Stimulated activated CD4-positive, alpha-beta T cell treated with anti-CD3 and anti-CD28 coated beads, Interleukin-4, amount 100 ng/mL, for 24 hours (primary cell): ENCODE measurements at regions not wholly inside any gene's neighbourhood (a gene's known extent, or its start where the extent isn't known, plus 50 kb on each side); places are given as distances from the start of the nearest gene placed in this dataset.
"Not testable (repeated sequence)": the region's sequence is repeated elsewhere in the genome, so short reads cannot be mapped to it uniquely, and the experiment has no call there.

Source experiments
- DNase-seq: peaks from one replicate; pipeline ENCODE4 v3.0.0-alpha.2; 2020

GRCh38 chr15:70385711-70386110 is 288.0 kb upstream of the TLE3 start:
- no peak for DNase-seq

- DNase-seq = no peak
Observed at GRCh38 chr15:70385052-70385451, 287.3 kb upstream of the TLE3 start.

GRCh38 chr15:70383856-70384255 is 286.1 kb upstream of the TLE3 start:
- no peak for DNase-seq

- DNase-seq = no peak
Observed at GRCh38 chr15:70382762-70383458, 285.2 kb upstream of the TLE3 start.

- no peak for DNase-seq
Observed at GRCh38 chr15:70382009-70382749, 284.5 kb upstream of the TLE3 start.

- DNase-seq = no peak
Observed at GRCh38 chr15:70379938-70380883, 282.5 kb upstream of the TLE3 start.

- DNase-seq = no peak
Observed at GRCh38 chr15:70379134-70379533, 281.4 kb upstream of the TLE3 start.

GRCh38 chr15:70378126-70379031 is 280.7 kb upstream of the TLE3 start:
- no peak for DNase-seq

GRCh38 chr15:70376929-70377691 is 279.4 kb upstream of the TLE3 start:
- no peak for DNase-seq

GRCh38 chr15:70376031-70376928 is 278.6 kb upstream of the TLE3 start:
- DNase-seq = no peak

- DNase-seq = no peak
Observed at GRCh38 chr15:70375586-70375985, 277.9 kb upstream of the TLE3 start.

- no peak for DNase-seq
Observed at GRCh38 chr15:70375006-70375431, 277.3 kb upstream of the TLE3 start.

GRCh38 chr15:70374096-70374495 is 276.4 kb upstream of the TLE3 start:
- DNase-seq = no peak

GRCh38 chr15:70373439-70373838 is 275.7 kb upstream of the TLE3 start:
- not testable (repeated sequence) for DNase-seq

GRCh38 chr15:70367913-70368705 is 270.4 kb upstream of the TLE3 start:
- not testable (repeated sequence) for DNase-seq

- DNase-seq = not testable (repeated sequence)
Observed at GRCh38 chr15:70364023-70364422, 266.3 kb upstream of the TLE3 start.

GRCh38 chr15:70362886-70363285 is 265.2 kb upstream of the TLE3 start:
- no peak for DNase-seq

GRCh38 chr15:70362350-70362749 is 264.6 kb upstream of the TLE3 start:
- no peak for DNase-seq

- no peak for DNase-seq
Observed at GRCh38 chr15:70361891-70362290, 264.2 kb upstream of the TLE3 start.
